Fibroblast of mammary gland (primary cell): ENCODE measurements at regions not wholly inside any gene's neighbourhood (a gene's known extent, or its start where the extent isn't known, plus 50 kb on each side); places are given as distances from the start of the nearest gene placed in this dataset.

Source experiments
- DNase-seq: peaks from one replicate; pipeline ENCODE4 v3.0.0-alpha.2; 2010; ENCODE audit warnings: low read depth
- H3K4me3 ChIP-seq: 2 replicates; pipeline ENCODE4 v1.5.1; 2011; ENCODE audit warnings: low read depth, mild to moderate bottlenecking, low read length, moderate library complexity; ENCODE audit not compliant: control insufficient read depth
- CTCF ChIP-seq: conservative IDR thresholded peaks from 2 replicates; pipeline ENCODE4 v1.5.1; 2011; ENCODE audit warnings: low read depth, low read length, inconsistent platforms; ENCODE audit not compliant: control insufficient read depth, insufficient read depth

- TF ChIP-seq CTCF, result peak; percentile 58
- H3K4me3 ChIP-seq, result no peak overlapping the region
- peak; percentile 51 for DNase-seq
Observed at GRCh38 chr6:168884646-168885086, 369.0 kb downstream of the THBS2 start.

- no peak overlapping the region for H3K4me3 ChIP-seq
- DNase-seq, result no peak
- no peak for TF ChIP-seq CTCF
Observed at GRCh38 chr6:168884050-168884645, 369.5 kb downstream of the THBS2 start.

- H3K4me3 ChIP-seq, result no peak overlapping the region
- DNase-seq, result no peak
- TF ChIP-seq CTCF, result no peak
Observed at GRCh38 chr6:168883410-168884049, 370.1 kb downstream of the THBS2 start.

GRCh38 chr6:168880271-168880670 is 373.4 kb downstream of the THBS2 start:
- H3K4me3 ChIP-seq, result no peak overlapping the region
- TF ChIP-seq CTCF, result no peak
- DNase-seq, result no peak

GRCh38 chr6:168877821-168878282 is 375.8 kb downstream of the THBS2 start:
- DNase-seq, result no peak
- no peak overlapping the region for H3K4me3 ChIP-seq
- no peak for TF ChIP-seq CTCF

- H3K4me3 ChIP-seq, result no peak overlapping the region
- no peak for TF ChIP-seq CTCF
- DNase-seq, result no peak
Observed at GRCh38 chr6:168876956-168877355, 376.7 kb downstream of the THBS2 start.
